ENCODE measurements at regions not wholly inside any gene's neighbourhood (a gene's known extent, or its start where the extent isn't known, plus 50 kb on each side); places are given as distances from the start of the nearest gene placed in this dataset.

DNA sequence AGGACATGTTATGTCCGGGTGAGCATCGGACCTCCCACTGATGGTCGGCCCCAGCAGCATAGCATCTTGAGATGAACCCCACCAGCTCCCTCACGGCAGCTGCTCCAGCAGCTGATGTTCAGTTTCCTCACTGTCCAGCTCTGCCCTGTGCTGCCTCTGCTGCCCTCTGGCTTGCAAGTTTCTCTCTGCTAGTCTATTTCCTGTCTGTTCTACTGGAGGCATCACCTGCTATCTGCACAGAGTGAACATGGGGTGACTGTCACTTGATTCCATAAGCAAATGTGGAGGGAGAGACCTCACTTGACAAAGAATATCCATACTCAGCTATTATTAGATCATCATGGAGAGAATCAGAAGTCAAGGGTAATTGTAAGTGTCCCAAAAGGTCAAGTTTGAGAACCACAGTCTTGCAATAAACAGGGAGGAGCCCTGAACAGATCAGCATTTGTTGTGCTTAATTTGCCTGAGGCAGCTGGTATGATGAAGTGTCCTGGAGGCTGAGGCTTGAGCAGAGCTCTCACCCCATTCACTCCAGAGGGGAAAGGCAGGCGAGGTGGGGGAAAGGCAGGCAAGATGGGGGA lies 702.8 kb downstream of the SEMA5A start:
- TF ChIP-seq, protein P1, sequence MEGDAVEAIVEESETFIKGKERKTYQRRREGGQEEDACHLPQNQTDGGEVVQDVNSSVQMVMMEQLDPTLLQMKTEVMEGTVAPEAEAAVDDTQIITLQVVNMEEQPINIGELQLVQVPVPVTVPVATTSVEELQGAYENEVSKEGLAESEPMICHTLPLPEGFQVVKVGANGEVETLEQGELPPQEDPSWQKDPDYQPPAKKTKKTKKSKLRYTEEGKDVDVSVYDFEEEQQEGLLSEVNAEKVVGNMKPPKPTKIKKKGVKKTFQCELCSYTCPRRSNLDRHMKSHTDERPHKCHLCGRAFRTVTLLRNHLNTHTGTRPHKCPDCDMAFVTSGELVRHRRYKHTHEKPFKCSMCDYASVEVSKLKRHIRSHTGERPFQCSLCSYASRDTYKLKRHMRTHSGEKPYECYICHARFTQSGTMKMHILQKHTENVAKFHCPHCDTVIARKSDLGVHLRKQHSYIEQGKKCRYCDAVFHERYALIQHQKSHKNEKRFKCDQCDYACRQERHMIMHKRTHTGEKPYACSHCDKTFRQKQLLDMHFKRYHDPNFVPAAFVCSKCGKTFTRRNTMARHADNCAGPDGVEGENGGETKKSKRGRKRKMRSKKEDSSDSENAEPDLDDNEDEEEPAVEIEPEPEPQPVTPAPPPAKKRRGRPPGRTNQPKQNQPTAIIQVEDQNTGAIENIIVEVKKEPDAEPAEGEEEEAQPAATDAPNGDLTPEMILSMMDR (IDR thresholded peaks at IDR 0.05): peak in 1 of 4 experiments; percentile 4
- no peak for TF ChIP-seq POLR2A (IDR thresholded peaks at IDR 0.05)
